ENCODE measurements at regions not wholly inside any gene's neighbourhood (a gene's known extent, or its start where the extent isn't known, plus 50 kb on each side); places are given as distances from the start of the nearest gene placed in this dataset.

DNA sequence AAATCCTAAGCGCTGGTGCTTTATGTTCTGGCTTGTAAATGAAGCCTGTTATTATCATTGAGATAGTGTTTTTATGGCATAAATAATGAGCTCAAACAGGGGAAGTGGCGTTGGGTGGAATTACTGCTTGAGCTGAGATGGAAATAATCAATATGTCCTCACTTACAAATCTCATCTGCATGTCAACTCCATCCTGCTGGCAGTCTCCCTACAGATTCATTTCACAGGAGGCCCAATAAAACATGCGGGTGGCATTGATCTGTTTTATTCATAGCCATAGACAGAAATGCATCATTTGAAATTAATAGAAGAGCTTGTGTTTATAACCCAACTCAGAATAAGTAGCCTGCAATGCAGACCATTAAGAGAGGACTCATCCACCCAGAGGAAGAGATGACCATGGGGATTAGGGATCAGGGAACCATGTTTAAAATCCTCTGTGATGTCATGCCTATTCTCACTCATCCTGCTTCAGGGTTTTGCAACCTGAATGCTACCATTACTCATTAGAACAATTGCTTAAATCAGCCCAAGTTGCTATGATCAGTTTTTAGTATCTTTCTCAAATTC is 680.4 kb downstream of the TLR4 start:
- Mint-ChIP-seq H3K4me3 (no peak overlapping the region), H3K9me3 (no peaks in the 10 kb centered on the region), H3K36me3 (ENCODE audit: low read depth) (no peaks in the 10 kb centered on the region), H3K4me1 (ENCODE audit: low read depth) (no peaks in the 10 kb centered on the region), H3K27me3 (ENCODE audit: insufficient read depth) (no peaks in the 10 kb centered on the region), H3K27ac (no peak overlapping the region)
- DNase-seq (ENCODE audit: low spot score) = no peak
- intact Hi-C loops (cut with micrococcal nuclease) = no loop called here

DNA sequence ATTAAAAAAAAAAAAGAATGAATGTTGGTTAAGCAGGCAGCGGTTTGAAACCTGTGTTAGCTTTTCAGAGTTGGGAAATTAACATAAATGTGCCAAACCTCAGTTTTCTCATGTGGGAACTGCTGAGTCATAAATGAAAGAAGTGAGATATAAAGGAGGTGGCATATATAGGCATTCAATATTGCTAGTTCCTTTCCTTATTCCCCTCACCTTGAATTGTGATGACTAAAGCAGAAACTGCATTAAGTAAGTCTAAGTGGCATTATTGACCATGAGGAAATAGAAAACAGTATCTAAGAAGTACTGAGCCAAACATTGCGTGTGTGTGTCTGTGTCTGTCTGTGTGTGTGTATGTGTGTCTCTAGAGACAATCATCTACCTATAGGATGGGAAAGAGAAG is 691.2 kb downstream of the TLR4 start:
- Mint-ChIP-seq H3K36me3 (ENCODE audit: low read depth) (no peaks in the 10 kb centered on the region), H3K9me3 (no peaks in the 10 kb centered on the region), H3K4me1 (ENCODE audit: low read depth) (no peaks in the 10 kb centered on the region), H3K27ac (no peak overlapping the region), H3K27me3 (ENCODE audit: insufficient read depth) (no peaks in the 10 kb centered on the region), H3K4me3 (no peak overlapping the region)
- intact Hi-C loops (cut with micrococcal nuclease) = no loop called here
- no peak for DNase-seq (ENCODE audit: low spot score)

DNA sequence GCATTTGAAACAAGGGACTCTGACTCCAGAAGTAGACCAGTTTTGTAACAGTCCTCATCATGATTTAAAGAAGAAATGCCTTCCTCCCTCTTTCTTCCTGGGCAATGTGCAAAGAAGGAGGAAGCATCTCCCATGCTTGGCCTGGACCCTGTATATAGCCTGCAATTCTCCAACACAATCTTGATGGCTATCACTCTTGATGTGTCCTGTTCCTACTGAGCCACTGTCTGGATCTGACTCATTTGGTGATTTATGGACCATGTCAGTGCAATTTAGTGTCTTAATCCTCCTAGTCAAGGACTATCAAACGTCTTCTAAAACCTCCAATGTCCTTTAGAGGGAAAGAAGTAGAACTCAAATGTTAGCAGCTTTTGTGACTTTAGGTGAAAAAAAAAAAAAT is 697.3 kb downstream of the TLR4 start:
- H3K4me3 Mint-ChIP-seq = no peak overlapping the region
- H3K36me3 Mint-ChIP-seq (ENCODE audit: low read depth) = no peaks in the 10 kb centered on the region
- no peak overlapping the region for H3K27ac Mint-ChIP-seq

DNA sequence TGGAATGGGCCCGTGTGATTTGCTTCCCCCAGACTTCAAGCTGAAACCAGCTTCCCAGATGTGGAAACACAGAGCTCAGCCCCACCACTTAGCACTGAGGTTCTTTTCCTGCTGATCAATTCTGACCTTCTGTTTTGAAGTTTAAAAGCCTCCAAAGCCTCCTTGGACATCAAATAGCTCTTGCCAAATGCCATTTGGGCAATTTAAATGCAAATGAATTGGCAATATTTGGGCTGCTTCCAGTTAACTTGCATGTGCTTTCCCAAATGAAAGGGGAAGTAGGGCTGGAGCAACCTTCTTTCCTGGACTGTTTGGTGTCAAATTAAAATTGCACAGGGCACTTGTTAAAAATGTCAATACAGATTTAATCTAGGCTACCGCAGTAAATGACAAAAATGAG is 710.5 kb downstream of the TLR4 start:
- Mint-ChIP-seq H3K27me3 (ENCODE audit: insufficient read depth) (no peaks in the 10 kb centered on the region), H3K4me1 (ENCODE audit: low read depth) (no peaks in the 10 kb centered on the region), H3K4me3 (no peak overlapping the region), H3K9me3 (no peaks in the 10 kb centered on the region), H3K27ac (no peak overlapping the region), H3K36me3 (ENCODE audit: low read depth) (no peaks in the 10 kb centered on the region)
- no peak for DNase-seq (ENCODE audit: low spot score)
- intact Hi-C loops (cut with micrococcal nuclease) = no loop called here

More for the DNA sequence above, 697.3 kb downstream of the TLR4 start:
- intact Hi-C loops (cut with micrococcal nuclease) = no loop called here
- Mint-ChIP-seq H3K4me1 (ENCODE audit: low read depth) (no peaks in the 10 kb centered on the region), H3K27me3 (ENCODE audit: insufficient read depth) (peaks cover 1% of the 10 kb centered on the region), H3K9me3 (no peaks in the 10 kb centered on the region)
- no peak for DNase-seq (ENCODE audit: low spot score)

DNA sequence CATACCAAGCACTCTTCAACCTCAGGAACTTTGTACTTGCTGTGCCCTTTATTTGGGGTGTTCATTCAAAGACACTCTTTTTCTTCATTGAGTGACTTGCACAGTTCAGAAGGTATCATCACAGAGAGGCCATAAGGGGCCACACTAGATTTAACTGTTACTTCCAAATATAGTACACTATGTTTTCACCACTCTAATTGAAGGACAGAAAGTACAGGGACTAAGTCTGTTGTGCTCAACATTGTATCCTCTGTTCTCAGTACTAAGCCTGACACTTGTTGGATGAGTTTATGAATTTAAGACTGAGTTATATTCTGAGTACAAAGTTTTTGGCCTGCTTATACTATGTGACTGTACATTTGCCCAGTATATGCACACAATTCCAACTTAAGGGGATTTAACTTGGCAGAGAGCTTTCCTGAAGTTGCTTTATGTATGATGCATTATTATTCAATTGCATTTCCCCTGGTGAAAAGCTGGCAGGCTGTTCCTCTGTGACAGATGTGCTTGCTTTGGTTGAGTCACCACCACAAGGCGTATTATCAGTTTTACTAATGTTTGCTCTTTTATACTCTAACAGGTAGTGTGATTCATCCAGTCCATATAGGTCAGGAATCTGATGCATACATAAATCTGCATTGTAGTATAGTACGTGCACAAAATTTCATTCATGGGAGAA is 714.8 kb downstream of the TLR4 start:
- DNase-seq (ENCODE audit: low spot score) = no peak
- no peaks in the 10 kb centered on the region for H3K27me3 Mint-ChIP-seq (ENCODE audit: insufficient read depth)
- no peaks in the 10 kb centered on the region for H3K36me3 Mint-ChIP-seq (ENCODE audit: low read depth)
- H3K9me3 Mint-ChIP-seq = no peaks in the 10 kb centered on the region
- no peaks in the 10 kb centered on the region for H3K4me1 Mint-ChIP-seq (ENCODE audit: low read depth)
- intact Hi-C loops (cut with micrococcal nuclease) = no loop called here
- no peak overlapping the region for H3K27ac Mint-ChIP-seq
- H3K4me3 Mint-ChIP-seq = no peak overlapping the region

DNA sequence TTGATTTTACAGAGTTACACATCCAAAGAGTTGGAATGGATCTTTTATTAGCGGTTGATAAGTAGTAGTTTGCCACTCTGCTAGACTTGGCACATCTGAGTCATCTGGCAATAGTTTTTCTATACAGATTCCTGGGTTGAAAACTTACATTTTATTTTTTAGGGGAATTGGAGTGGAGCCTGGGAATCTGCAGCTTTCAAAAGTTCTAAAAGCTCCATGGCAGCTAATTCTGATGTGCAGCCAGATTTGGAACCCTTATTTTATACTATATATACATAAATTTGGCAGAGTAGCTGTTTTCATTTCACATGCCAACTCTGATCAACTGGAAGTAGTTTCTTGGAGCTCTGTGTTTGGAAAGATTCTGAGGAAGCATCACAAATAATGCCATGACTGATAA is 715.5 kb downstream of the TLR4 start:
- Mint-ChIP-seq H3K27ac (no peak overlapping the region), H3K27me3 (ENCODE audit: insufficient read depth) (no peaks in the 10 kb centered on the region), H3K36me3 (ENCODE audit: low read depth) (no peaks in the 10 kb centered on the region), H3K4me1 (ENCODE audit: low read depth) (no peaks in the 10 kb centered on the region), H3K4me3 (no peak overlapping the region), H3K9me3 (no peaks in the 10 kb centered on the region)
- no peak for DNase-seq (ENCODE audit: low spot score)
- intact Hi-C loops (cut with micrococcal nuclease) = no loop called here

DNA sequence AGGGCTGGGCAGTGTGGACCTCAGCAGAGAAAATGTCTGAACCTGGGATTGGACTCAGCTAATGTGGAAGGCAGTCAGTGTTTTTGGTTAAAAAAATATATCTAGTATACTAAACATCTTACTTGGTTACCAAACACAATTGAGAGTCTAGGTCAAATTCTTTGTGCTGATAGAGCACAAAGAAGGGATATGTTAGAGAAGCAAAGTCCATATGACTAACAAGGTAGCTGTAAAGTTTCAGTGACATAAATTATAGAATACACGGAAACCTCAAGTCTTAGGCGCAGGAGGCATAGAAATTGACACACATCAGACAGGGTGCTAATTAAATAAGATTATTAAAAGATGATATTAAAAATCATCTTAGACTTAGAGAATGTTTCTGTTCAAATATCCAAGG is 718.3 kb downstream of the TLR4 start:
- DNase-seq (ENCODE audit: low spot score) = no peak
- H3K36me3 Mint-ChIP-seq (ENCODE audit: low read depth) = no peaks in the 10 kb centered on the region
- no peaks in the 10 kb centered on the region for H3K27me3 Mint-ChIP-seq (ENCODE audit: insufficient read depth)
- intact Hi-C loops (cut with micrococcal nuclease) = no loop called here
- no peaks in the 10 kb centered on the region for H3K4me1 Mint-ChIP-seq (ENCODE audit: low read depth)
- H3K4me3 Mint-ChIP-seq = no peak overlapping the region
- H3K9me3 Mint-ChIP-seq = no peaks in the 10 kb centered on the region
- no peak overlapping the region for H3K27ac Mint-ChIP-seq

DNA sequence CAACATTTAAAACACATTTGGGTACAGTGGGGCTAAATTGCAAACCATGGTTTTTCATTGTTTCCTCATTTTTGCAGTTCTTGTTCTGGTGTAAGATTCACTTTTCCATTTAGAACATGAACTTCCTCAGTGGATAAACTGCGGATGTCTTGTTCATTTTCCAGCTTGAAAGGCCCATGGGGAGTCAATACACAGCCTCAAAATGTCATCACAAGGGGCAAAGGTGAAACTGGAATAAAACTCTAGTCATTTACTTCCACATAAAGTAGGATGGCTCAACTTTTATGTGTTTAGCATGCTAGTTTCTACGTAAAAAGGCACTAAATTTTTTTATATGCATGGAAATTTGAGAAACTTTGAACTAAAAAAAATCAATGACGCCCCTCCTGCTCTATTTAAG is 718.8 kb downstream of the TLR4 start:
- Mint-ChIP-seq H3K9me3 (no peaks in the 10 kb centered on the region), H3K4me3 (no peak overlapping the region), H3K4me1 (ENCODE audit: low read depth) (no peaks in the 10 kb centered on the region), H3K36me3 (ENCODE audit: low read depth) (no peaks in the 10 kb centered on the region), H3K27ac (no peak overlapping the region), H3K27me3 (ENCODE audit: insufficient read depth) (no peaks in the 10 kb centered on the region)
- intact Hi-C loops (cut with micrococcal nuclease) = no loop called here
- no peak for DNase-seq (ENCODE audit: low spot score)

DNA sequence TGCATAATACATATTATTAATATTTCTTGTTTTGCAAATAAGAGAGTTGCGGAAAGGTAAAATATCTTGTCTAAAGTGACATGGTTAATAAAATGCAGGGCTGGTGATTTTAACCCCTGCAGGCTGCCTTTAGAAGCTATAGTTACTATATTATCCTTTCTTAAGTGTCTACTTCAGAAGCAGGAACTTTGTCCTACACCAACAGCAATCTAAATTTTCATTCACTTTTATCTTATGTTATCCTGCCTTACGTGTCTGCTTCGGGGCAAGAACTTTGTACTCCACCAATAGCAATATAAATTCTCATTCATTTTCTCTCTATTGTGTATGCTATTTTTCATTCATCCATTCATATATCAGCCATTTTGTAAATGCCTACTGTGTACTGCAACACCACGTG is 719.5 kb downstream of the TLR4 start:
- no peak overlapping the region for H3K4me3 Mint-ChIP-seq
- no peaks in the 10 kb centered on the region for H3K36me3 Mint-ChIP-seq (ENCODE audit: low read depth)
- H3K9me3 Mint-ChIP-seq = no peaks in the 10 kb centered on the region
- no peak for DNase-seq (ENCODE audit: low spot score)
- intact Hi-C loops (cut with micrococcal nuclease) = no loop called here
- H3K27ac Mint-ChIP-seq = no peak overlapping the region
- H3K4me1 Mint-ChIP-seq (ENCODE audit: low read depth) = no peaks in the 10 kb centered on the region
- no peaks in the 10 kb centered on the region for H3K27me3 Mint-ChIP-seq (ENCODE audit: insufficient read depth)

DNA sequence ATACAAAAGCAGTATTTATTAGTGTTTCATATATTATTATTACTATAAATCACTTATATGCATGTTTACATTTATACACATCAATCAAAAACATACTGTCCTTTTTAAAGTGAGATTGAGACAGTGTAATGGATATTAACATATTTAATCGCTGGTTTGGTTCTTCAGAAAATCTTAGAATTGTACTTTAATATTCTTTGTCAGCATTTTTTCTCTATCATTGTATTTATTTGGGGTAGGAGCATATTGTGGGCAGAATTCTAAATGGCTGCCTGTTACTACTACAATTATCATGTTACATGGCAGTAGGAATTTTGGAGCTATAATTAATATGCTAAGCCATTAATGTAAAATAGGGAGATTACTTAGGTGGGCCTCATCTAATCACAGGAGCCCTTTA is 722.6 kb downstream of the TLR4 start:
- Mint-ChIP-seq H3K27ac (no peak overlapping the region), H3K9me3 (no peaks in the 10 kb centered on the region), H3K4me3 (no peak overlapping the region), H3K4me1 (ENCODE audit: low read depth) (no peaks in the 10 kb centered on the region), H3K36me3 (ENCODE audit: low read depth) (no peaks in the 10 kb centered on the region), H3K27me3 (ENCODE audit: insufficient read depth) (no peaks in the 10 kb centered on the region)
- intact Hi-C loops (cut with micrococcal nuclease) = no loop called here
- no peak for DNase-seq (ENCODE audit: low spot score)

DNA sequence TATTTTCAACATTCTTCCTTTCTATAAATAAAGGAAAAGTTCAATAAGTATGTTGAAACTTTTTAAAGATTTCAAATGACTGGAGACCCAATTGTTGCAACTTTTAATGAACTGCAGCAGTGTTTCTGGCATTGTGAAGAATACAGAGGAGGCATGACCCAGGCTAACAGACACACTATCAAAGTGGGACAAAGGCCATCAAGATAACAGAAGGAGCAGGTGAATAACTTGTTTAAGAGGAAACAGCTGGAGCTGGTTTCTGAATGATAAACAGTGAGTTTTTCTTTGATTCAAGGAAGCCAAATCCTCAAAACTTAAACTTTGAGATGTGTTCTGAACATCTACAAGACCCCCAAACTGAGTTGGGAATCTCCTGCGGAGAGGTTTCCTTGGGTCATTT is 734.6 kb downstream of the TLR4 start:
- no peaks in the 10 kb centered on the region for H3K9me3 Mint-ChIP-seq

DNA sequence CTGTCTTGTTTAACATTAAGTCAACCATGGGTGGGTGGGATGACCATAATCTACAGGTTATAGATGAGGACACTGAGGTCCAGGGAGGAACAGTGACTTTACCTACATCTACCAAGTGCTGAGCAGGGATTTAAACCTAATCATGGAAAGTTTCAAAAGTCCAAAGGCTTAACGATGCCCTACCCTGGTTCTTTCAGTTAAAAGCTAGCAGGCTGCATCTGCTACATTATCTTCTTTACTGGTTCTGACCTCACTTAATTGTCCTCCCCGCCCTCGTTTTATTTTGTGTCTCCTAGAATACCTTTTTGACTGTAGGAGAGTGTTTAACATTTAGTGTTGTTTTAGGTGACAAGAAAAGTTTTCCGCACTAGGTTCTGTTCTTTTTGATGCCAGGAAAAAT is 735.2 kb downstream of the TLR4 start:
- H3K27ac Mint-ChIP-seq = no peak overlapping the region
- no peak for DNase-seq (ENCODE audit: low spot score)
- no peaks in the 10 kb centered on the region for H3K36me3 Mint-ChIP-seq (ENCODE audit: low read depth)
- H3K4me1 Mint-ChIP-seq (ENCODE audit: low read depth) = no peaks in the 10 kb centered on the region
- no peak overlapping the region for H3K4me3 Mint-ChIP-seq
- intact Hi-C loops (cut with micrococcal nuclease) = no loop called here
- H3K9me3 Mint-ChIP-seq = no peaks in the 10 kb centered on the region
- H3K27me3 Mint-ChIP-seq (ENCODE audit: insufficient read depth) = no peaks in the 10 kb centered on the region

More for the DNA sequence above, 734.6 kb downstream of the TLR4 start:
- Mint-ChIP-seq H3K4me3 (no peak overlapping the region), H3K36me3 (ENCODE audit: low read depth) (no peaks in the 10 kb centered on the region), H3K4me1 (ENCODE audit: low read depth) (no peaks in the 10 kb centered on the region), H3K27me3 (ENCODE audit: insufficient read depth) (no peaks in the 10 kb centered on the region), H3K27ac (no peak overlapping the region)
- intact Hi-C loops (cut with micrococcal nuclease) = no loop called here
- no peak for DNase-seq (ENCODE audit: low spot score)

DNA sequence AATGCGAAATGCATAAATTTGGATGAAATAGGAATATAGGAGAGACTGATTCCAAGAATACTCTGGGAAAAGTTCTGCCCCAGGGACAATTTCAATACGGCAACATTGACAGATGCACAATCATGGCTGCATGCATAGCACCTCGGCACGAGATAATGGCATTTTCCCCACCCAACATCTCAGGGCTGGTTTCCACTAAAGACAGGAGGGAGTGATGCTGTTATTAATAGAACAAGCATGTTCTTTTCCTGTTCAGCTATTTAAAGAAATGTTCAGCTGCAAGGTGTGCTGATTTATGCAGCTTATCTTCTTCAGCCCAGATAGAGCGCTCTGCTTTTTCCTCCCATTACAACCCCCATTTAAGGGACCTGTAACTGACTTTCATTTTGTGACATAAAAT is 740.2 kb downstream of the TLR4 start:
- H3K4me3 Mint-ChIP-seq = no peak overlapping the region
- no peak for DNase-seq (ENCODE audit: low spot score)
- no peak overlapping the region for H3K27ac Mint-ChIP-seq
- no peaks in the 10 kb centered on the region for H3K27me3 Mint-ChIP-seq (ENCODE audit: insufficient read depth)
- no peaks in the 10 kb centered on the region for H3K36me3 Mint-ChIP-seq (ENCODE audit: low read depth)
- no peaks in the 10 kb centered on the region for H3K9me3 Mint-ChIP-seq
- intact Hi-C loops (cut with micrococcal nuclease) = no loop called here
- no peaks in the 10 kb centered on the region for H3K4me1 Mint-ChIP-seq (ENCODE audit: low read depth)

Measured in activated T-helper 1 cell treated with anti-CD3 and anti-CD28 coated beads, Interleukin-12 subunit alpha, Interleukin-12 subunit beta, Interleukin-2, Interleukin-4 antibody, amounts not matched to agents 30 ng/mL and 10 ng/mL and 1 ng/mL, durations not matched to agents 14 hours and 24 hours and 36 hours (primary cell).